NT2/D1 (cell line): ENCODE measurements at regions not wholly inside any gene's neighbourhood (a gene's known extent, or its start where the extent isn't known, plus 50 kb on each side); places are given as distances from the start of the nearest gene placed in this dataset.

Experiments used
- DNase-seq: peaks from one replicate; pipeline ENCODE4 v3.0.0-alpha.2; 2011; ENCODE audit warnings: low read depth, low spot score
- H3K27me3 ChIP-seq: 2 replicates; pipeline ENCODE4 v1.6.0; 2011; ENCODE audit warnings: mild to moderate bottlenecking; ENCODE audit not compliant: insufficient read length, insufficient read depth
- H3K36me3 ChIP-seq: 2 replicates; pipeline ENCODE4 v1.6.1; 2011; ENCODE audit warnings: mild to moderate bottlenecking, low read length, mixed read lengths; ENCODE audit not compliant: insufficient read depth, insufficient read length
- H3K4me1 ChIP-seq: 2 replicates; pipeline ENCODE4 v1.5.1; 2011; ENCODE audit not compliant: insufficient read depth, insufficient read length
- H3K4me3 ChIP-seq: 2 replicates; pipeline ENCODE4 v1.5.1; 2011; ENCODE audit warnings: low read depth; ENCODE audit not compliant: insufficient read length
- H3K9ac ChIP-seq: 2 replicates; pipeline ENCODE4 v1.6.0; 2011; ENCODE audit warnings: low read depth; ENCODE audit not compliant: insufficient read length
- H3K9me3 ChIP-seq: 2 replicates; pipeline ENCODE4 v1.5.1; 2011; ENCODE audit warnings: mild to moderate bottlenecking, low read length; ENCODE audit not compliant: insufficient read depth
- SUZ12 ChIP-seq: IDR thresholded peaks from 2 replicates; pipeline ENCODE4 v1.6.1; 2011; ENCODE audit not compliant: insufficient read length, insufficient read depth; ENCODE audit errors: extremely low read depth
- YY1 ChIP-seq: IDR thresholded peaks from 2 replicates; pipeline ENCODE4 v1.6.1; 2011; ENCODE audit not compliant: insufficient read length, insufficient read depth
- ZNF274 ChIP-seq: IDR thresholded peaks from 2 replicates; pipeline ENCODE4 v1.6.1; 2011; ENCODE audit warnings: mild to moderate bottlenecking, low read depth, low read length

- no peak for DNase-seq
- Histone ChIP-seq H3K27me3 (no peaks in the 10 kb centered on the region), H3K9ac (no peak overlapping the region), H3K9me3 (no peaks in the 10 kb centered on the region), H3K4me3 (no peak overlapping the region), H3K36me3 (no peaks in the 10 kb centered on the region), H3K4me1 (no peaks in the 10 kb centered on the region)
- TF ChIP-seq ZNF274 (no peak), SUZ12 (no peak), YY1 (no peak)
These were observed 276.4 kb upstream of the EDNRB start for GRCh38 chr13:78194904-78195639.

DNA sequence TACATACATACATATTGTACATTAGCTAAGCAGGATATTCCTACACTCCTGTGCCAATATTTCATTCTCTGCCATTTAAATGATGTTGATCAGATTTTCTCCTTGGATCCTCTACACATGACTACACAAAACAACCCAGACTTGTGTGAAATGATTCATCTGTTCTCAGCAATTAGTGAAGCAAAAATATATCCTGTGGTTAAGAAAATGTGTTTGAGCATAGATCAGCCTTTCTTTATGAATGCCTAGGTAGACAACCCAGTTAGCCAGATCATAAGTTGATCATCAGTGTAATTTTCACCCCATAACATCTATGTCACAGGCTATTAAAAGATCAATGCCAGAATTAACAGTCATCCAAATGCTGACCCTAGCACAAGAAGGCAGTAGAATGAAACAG lies 275.2 kb upstream of the EDNRB start:
- DNase-seq: no peak

DNA sequence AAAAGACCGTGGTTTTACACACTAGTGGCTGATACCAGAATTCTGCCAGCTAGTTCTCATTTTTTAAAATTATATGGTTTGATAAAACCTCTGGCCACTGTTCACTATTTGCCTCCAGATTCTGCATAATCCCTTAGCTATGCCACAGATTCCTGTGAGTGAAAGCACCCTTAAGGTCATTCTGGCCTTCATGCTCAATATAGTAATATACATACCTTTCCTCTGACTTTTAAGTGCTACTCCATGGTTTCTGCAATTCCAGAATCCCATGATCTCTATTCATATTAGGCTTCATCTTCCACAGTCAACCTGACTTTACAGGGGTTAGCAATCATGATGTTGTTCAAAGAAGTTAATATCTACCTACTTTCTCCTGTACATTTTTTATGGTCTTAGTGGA lies 274.1 kb upstream of the EDNRB start:
- Histone ChIP-seq H3K27me3 (no peaks in the 10 kb centered on the region), H3K4me1 (no peaks in the 10 kb centered on the region), H3K36me3 (no peaks in the 10 kb centered on the region), H3K9me3 (no peaks in the 10 kb centered on the region), H3K9ac (no peak overlapping the region), H3K4me3 (no peak overlapping the region)
- no peak for DNase-seq
- no peak for TF ChIP-seq SUZ12

More for the DNA sequence above, 275.2 kb upstream of the EDNRB start:
- Histone ChIP-seq H3K4me1 (no peaks in the 10 kb centered on the region), H3K9ac (no peak overlapping the region), H3K4me3 (no peak overlapping the region), H3K36me3 (no peaks in the 10 kb centered on the region), H3K27me3 (no peaks in the 10 kb centered on the region), H3K9me3 (no peaks in the 10 kb centered on the region)
- TF ChIP-seq YY1: no peak
- TF ChIP-seq SUZ12: no peak
- no peak for TF ChIP-seq ZNF274

- H3K27me3 ChIP-seq: no peaks in the 10 kb centered on the region
- no peak overlapping the region for H3K9ac ChIP-seq
- no peak overlapping the region for H3K4me3 ChIP-seq
- no peaks in the 10 kb centered on the region for H3K4me1 ChIP-seq
- H3K36me3 ChIP-seq: no peaks in the 10 kb centered on the region
- no peak for DNase-seq
- TF ChIP-seq ZNF274 (no peak), YY1 (no peak), SUZ12 (no peak)
- no peaks in the 10 kb centered on the region for H3K9me3 ChIP-seq
These were observed 271.7 kb upstream of the EDNRB start for GRCh38 chr13:78190296-78190695.

- no peaks in the 10 kb centered on the region for H3K9me3 ChIP-seq
- no peaks in the 10 kb centered on the region for H3K27me3 ChIP-seq
- no peak overlapping the region for H3K9ac ChIP-seq
- no peak overlapping the region for H3K4me3 ChIP-seq
- H3K36me3 ChIP-seq: no peaks in the 10 kb centered on the region
- DNase-seq: no peak
- no peaks in the 10 kb centered on the region for H3K4me1 ChIP-seq
- TF ChIP-seq SUZ12: no peak
- TF ChIP-seq ZNF274: no peak
- no peak for TF ChIP-seq YY1
These were observed 269.1 kb upstream of the EDNRB start for GRCh38 chr13:78187781-78188180.

DNA sequence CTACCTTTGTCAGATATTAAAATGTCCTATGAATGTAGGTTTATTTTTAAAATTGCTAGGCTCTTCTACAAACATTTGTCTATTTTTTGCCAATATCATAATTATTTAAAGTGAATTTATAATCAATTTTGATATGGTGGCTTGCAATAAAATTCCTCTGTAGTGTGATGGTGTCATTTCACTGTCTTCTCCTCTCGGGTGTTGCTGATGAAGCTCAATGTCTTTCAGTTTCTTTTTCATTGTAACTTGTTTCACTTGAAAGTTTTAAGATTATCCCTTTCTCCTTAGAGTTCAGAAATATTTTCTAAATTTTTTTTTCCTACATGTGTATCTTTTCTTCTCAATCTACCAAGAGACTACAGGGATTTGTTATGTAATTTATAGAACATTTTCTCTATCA lies 267.1 kb upstream of the EDNRB start:
- no peaks in the 10 kb centered on the region for H3K9me3 ChIP-seq
- TF ChIP-seq YY1: no peak
- H3K36me3 ChIP-seq: no peaks in the 10 kb centered on the region
- H3K4me3 ChIP-seq: no peak overlapping the region
- H3K27me3 ChIP-seq: no peaks in the 10 kb centered on the region
- H3K4me1 ChIP-seq: no peaks in the 10 kb centered on the region
- no peak overlapping the region for H3K9ac ChIP-seq
- DNase-seq: no peak

DNA sequence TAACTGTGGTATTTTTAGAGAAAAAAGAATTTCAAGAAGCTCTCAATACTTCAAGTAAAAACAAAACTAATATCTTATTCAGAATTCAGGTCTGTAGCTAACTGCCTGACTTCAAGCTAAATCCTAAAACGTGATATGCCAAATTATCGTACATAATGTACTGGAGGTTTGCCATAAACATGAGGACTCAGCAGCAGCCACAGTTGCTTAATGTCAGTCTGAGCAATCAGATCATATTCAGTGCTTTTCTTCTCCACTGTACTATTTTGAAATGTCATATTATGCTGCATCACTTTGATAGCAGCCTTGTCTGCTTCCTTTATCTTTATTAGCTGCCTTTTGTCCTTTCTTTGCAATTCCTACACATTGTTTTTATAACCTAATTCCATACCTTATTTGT lies 265.1 kb upstream of the EDNRB start:
- H3K36me3 ChIP-seq: no peaks in the 10 kb centered on the region
- H3K27me3 ChIP-seq: no peaks in the 10 kb centered on the region
- H3K4me1 ChIP-seq: no peaks in the 10 kb centered on the region
- no peak overlapping the region for H3K4me3 ChIP-seq
- DNase-seq: no peak
- H3K9ac ChIP-seq: no peak overlapping the region
- no peaks in the 10 kb centered on the region for H3K9me3 ChIP-seq
- no peak for TF ChIP-seq SUZ12
- TF ChIP-seq YY1: no peak
- TF ChIP-seq ZNF274: no peak
